ENCODE measurements at regions not wholly inside any gene's neighbourhood (a gene's known extent, or its start where the extent isn't known, plus 50 kb on each side); places are given as distances from the start of the nearest gene placed in this dataset.

DNA sequence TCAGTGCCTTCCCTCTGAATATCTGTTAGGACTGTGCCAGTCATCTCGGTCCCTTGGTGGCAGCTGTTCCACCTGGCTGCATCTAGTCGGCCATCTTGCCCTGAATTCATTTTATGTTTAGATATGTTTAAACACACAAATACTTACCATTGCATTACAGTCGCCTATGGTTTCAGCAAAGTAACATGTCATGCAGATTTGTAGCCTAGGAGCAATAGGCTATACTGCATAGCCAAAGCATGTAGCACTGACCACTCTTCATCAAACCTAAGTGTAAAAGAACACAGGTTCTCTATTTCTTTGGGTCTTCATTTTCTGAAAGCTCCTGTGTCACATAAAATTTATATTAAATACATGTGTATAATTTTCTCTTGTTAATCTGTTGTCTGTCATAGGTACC is 118.9 kb upstream of the THSD7A start:
- TF ChIP-seq POLR2A (IDR thresholded peaks at IDR 0.05) (no peak), POLR2AphosphoS5 (IDR thresholded peaks at IDR 0.05) (no peak), EP300 (IDR thresholded peaks at IDR 0.05) (no peak)
- TF ChIP-seq, protein P1, sequence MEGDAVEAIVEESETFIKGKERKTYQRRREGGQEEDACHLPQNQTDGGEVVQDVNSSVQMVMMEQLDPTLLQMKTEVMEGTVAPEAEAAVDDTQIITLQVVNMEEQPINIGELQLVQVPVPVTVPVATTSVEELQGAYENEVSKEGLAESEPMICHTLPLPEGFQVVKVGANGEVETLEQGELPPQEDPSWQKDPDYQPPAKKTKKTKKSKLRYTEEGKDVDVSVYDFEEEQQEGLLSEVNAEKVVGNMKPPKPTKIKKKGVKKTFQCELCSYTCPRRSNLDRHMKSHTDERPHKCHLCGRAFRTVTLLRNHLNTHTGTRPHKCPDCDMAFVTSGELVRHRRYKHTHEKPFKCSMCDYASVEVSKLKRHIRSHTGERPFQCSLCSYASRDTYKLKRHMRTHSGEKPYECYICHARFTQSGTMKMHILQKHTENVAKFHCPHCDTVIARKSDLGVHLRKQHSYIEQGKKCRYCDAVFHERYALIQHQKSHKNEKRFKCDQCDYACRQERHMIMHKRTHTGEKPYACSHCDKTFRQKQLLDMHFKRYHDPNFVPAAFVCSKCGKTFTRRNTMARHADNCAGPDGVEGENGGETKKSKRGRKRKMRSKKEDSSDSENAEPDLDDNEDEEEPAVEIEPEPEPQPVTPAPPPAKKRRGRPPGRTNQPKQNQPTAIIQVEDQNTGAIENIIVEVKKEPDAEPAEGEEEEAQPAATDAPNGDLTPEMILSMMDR (IDR thresholded peaks at IDR 0.05) = no peak
